Forelimb muscle (tissue), 1 donor: ENCODE measurements at regions not wholly inside any gene's neighbourhood (a gene's known extent, or its start where the extent isn't known, plus 50 kb on each side); places are given as distances from the start of the nearest gene placed in this dataset.
"Not testable (repeated sequence)": the region's sequence is repeated elsewhere in the genome, so short reads cannot be mapped to it uniquely, and the experiment has no call there.

ENCODE experiments used
- DNase-seq: peaks from one replicate; pipeline ENCODE4 v3.0.0-alpha.2; 2013; ENCODE audit warnings: low read depth

DNA sequence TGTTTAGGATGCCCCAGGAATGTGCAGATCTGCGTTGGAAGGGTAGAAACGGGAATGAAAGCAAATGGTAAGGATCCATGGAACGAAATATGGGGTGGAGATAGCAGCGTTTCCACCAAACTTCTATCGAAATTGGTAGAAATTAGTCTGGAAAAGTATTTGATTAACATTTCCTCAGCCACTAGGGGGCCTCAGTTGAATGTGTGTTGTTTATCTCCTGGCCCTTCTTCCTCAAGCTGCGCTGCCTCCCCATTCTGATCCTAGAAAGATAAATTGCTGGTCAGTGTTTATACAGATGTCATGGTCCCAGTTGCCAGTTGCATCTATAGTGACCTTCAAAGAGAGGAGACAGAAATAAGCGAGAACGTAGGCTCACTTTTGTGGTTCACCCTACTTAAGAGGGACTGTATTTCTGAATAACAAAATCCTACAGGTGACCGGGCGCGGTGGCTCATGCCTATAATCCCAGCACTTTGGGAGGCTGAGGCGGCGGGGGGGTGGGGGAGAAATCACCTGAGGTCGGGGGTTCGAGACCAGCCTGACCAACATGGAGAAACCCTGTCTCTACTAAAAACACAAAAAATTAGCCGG is 457.1 kb downstream of the SQOR start:
- DNase-seq, result no peak

DNA sequence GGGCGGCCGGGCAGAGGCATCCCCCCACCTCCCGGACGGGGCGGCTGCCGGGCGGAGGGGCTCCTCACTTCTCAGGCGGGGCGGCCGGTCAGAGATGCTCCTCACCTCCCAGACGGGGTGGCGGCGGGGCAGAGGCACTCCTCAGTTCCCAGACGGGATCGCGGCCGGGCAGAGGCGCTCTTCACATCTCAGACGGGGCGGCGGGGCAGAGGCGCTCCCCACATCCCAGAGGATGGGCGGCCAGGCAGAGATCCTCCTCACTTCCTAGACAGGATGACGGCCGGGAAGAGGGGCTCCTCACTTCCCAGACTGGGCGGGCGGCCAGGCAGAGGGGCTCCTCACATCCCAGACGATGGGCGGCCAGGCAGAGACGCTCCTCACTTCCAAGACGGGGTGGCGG is 463.2 kb downstream of the SQOR start:
- not testable (repeated sequence) for DNase-seq

DNA sequence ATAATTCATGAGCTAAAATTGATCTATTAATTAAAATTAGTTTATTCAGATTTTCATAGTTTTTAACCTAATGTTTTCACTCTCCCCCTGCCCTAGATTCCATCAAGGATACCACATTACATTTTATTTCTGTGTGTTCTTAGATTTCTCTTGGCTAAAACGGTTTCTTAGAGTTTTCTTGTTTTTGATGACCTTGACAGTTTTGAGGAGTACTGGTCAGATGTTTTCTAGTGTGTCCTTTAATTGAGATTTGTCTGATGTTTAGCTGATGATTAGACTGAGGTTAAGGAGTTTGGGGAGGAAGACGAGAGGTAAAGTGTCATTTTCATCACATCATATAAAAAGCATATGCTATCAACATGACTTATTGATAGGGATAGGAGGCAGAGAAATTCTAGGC is 475.9 kb downstream of the SQOR start:
- DNase-seq, result no peak

DNA sequence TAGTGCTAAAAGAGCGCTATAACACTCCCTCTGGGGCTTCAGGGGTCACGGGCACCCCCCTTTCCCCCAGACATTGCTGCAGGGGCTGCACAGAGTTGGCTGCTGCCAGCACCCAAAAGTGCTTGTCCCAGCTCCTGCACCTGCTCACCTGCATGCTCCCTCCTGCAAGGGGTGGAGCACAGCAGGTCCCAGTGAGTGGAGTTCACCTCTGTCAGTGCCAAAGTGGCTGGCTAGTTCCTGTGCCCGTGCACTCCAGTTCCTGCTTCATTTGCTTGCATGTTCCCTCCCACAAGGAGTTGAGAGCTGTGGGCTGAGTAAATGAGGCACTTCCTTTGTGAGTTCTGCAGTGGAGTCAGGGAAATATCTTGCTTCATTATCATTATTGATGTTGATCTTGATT is 476.9 kb downstream of the SQOR start:
- DNase-seq, result no peak

DNA sequence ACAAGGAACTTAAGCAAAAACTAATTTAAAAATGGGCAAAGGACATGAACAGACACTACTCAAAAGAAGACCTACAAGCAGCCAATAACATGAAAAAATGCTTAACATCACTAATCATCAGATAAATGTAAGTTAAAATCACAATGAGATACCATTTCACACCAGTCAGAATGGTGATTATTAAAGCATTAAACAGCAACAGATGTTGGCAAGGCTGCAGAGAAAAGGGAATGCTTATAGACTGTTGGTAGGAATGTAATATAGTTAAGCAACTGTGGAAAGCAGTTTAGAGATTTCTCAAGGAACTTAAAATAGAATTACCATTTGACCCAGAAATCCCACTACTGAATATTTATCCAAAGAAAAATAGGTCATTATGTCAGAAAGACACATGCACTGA is 482.2 kb downstream of the SQOR start:
- no peak for DNase-seq

DNA sequence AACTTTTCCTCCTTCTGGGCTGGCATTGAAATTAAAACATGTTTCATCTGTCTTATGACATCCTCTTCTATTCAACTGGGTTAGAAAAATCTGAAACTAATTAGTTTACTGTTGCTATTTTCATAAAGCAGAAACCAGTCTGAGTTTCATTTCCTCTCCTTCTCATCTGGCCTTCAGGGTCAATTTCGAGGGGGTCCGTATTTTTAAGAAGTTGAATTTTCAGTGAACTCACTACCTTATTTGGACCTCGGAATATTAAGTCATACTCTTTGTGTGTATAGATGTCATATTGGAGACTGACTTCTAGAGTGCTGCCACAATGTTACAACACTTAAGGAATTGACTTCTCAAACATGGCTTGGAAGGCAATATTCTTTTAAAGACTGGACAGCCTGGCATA is 485.9 kb downstream of the SQOR start:
- no peak for DNase-seq

DNA sequence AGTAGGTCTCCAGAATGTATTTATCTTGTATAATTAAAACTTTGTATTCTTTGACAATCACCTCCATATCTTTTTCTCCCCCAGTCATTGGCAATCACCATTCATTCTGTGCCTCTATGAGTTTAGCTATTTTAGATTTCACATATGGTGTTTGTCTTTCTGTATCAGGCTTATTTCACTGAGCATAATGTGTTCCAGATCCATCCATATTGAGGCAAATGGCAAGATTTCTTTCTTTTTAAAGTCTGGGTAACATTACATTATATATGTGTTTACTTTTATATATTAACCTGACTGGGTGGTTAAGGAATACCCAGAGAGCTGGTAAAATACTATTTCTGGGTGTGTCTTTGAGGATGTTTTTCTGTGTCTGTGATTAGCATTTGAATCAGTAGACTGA is 486.6 kb downstream of the SQOR start:
- no peak for DNase-seq

DNA sequence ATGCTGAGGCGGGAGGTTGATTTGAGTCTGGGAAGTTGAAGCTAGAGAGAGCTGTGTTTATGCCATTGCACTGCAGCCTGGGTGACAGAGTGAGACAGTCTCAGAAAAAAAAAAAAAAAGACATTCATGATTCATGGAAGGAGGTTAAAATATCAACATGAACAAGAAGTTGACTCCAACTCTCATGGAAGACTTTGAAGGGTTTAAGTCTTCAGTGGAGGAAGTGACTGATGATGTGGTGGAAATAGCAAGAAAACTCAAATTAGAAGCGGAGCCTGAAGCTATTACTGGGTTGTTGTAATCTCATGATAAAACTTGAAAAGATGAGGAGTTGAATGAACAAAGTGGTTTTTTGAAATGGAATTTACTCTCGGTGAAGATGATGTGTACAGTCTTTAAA is 491.8 kb downstream of the SQOR start:
- no peak for DNase-seq

DNA sequence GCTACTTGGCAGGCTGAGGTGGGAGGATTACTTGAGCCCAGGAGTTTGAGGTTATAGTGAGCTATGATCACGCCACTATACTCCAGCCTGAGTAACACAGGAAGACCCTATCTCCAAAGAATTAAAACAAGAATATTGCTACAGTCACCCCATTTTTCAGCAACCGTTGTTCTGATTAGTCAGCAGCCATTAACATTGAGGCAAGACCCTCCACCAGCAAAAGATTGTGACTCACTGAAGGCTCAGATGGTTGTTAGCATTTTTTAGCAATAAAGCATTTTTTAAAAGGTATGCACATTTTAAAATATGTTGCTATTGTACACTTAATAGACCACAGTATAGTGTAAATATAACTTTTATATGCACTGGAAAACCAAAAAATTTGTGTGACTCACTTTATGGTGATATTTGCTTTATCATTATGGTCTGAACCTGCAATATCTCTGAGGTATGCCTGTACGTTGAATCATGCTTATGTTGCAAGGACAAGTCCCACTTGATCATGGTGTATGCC is 492.6 kb downstream of the SQOR start:
- DNase-seq, result no peak

DNA sequence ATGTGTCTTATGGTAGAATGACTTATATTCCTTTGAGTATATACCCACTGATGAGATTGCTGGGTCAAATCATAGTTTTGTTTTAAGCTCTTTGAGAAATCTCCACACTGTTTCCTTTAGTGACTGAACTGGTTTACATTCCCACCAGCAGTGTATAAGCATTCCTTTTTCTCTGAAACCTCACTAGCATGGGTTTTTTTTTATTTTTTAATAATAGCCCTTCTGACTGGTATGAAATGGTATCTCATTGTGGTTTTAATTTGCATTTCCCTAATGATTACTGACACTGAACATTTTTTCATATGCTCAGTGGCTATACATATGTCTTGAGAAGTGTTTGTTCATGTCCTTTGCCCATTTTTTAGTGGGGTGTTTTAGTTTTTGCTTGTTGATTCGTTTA is 494.3 kb downstream of the SQOR start:
- DNase-seq, result no peak

DNA sequence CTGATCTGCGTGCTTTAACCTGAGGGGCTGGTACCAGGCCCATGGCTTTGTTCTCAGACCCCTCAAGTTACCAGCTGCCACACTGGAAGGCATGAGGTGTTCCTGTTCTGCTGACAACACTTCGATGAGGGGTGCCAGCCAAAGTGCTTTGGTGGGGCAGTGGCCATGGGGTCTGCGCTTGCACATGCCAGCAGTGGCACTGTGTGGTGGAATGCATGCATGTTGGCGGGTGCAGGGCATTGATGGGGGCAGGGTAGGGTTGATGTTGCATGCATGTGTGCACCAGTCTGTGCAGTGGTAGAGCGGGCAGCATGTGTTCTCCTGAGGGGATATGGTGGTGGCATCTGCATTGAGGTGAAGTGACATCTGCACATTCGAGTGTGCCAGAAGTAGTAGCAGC is 497.0 kb downstream of the SQOR start:
- DNase-seq, result no peak

DNA sequence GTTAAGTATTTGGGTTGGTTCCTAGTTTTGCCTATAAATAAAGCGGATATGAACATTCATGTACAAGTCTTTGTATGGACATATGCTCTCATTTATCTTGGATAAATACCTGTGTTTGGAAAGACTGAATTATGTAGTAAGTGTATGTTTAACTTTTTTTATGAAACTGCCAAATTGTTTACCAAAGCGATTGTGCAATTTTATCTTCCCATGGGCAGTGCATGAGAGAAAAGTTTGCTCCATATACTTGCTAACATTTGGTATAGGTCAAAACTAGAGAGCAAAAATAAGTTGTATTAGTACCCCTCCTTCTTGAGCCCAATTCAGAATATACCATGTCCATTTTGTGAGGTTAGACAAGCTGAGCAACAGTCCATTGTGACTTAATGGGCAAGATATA is 502.6 kb downstream of the SQOR start:
- no peak for DNase-seq

DNA sequence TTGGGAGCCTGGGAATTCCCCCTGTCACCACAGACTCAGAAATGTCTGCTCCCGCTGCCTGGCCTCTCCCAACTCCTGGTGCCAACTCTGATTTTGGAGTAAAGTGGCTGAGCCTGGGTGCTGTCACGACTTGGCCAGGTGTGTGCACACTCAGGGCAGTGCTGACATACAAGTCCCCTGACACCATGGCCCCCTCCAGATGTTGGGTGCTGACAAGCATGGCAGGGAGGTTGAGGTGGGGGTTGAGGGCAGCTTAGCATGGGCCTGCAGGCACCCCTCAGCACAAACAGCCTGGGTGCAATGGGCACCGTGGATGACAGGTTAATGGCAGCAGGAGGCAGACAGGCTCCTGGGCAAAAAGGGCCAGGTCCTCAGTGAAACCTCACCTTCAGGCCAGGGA is 511.2 kb downstream of the SQOR start:
- DNase-seq, result no peak

DNA sequence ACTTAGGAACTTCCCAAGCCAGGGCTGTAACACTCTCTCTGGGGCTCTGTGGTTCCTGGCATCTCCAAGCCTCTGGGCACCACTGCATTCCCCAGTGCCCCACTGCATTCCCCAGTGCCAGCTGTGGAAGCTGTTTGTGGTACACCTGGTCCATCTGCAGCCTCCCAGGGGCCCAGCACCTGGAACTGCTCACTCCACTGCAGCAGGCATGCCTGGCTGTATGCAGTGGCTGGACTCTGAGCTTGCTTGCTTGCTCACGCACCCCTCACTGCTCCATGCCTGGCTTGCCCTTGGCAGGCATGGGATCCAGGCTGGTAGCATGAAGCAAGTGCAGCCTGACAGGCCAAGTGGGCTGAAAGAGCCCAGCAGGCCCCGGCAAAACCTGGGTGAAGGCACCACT is 512.1 kb downstream of the SQOR start:
- DNase-seq, result no peak

DNA sequence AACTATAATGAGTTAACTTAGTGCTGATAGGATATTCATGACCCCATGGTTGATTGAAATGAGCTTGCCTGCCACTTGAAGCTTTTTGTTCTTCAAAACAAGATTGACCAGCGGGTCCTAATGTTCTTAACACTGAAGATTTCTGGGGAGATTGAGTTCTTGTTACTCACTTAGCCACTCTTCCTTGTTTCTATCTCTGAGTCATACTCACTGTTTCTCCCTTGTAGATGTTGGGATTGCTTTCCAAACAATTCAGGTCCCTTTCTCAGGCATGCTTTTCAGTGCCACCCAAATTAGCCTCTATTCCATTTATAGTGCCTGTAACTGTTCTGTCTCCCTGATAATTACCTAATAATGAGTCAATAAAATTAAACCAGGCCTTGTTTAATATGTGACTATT is 517.0 kb downstream of the SQOR start:
- DNase-seq, result no peak

DNA sequence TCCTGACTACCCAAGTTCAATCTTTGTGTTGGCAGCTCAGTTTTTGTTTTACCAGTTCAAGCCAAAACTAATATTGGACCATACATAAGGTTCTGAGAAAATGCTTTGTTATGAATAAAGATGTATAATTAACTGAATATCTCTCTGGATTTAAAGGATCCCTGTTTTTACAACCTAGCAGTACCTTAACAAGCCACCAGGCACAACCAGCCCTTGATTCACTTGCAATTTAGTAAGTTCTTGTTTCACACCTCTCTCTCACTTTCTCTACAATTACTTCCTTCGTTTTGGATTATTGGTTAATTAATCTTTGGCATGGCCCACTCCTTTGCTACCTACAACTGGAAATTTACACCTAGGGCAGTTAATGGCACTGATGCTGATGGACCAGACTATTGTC is 531.9 kb downstream of the SQOR start:
- no peak for DNase-seq

DNA sequence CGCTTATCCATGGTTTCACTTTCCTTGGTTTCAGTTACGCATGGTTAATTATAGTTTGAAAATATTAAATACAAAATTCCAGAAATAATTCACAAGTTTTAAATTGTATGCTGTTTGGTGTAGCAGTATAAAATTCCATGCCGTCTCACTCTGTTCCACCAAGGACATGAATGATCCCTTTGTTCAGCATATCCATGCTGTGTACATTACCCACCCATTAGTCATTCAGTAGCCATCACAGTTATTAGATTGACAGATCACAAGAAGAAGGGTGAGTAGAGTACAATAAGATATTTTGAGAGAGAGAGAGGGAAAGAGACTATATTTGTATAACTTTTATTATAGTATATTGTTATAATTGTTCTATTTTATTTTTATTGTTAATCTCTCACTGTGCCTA is 535.5 kb downstream of the SQOR start:
- no peak for DNase-seq

DNA sequence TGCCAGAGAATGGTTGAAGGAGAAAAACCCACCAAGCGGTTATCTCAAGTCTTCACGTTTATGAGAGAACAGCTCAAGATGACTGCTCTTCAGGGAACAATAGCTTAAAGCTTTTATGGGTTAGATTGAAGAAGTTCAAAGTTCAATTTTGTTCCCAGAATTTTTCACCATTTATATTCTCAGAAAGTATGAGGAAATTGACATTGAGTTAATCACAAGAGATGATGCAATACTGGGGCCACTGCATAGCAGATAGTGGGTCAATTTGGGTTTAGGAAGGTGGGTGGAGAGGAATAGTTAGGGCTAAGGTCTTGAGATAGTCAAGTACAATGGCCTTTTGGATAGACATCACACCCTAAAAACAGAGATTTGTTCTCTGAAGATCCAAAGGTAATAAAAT is 539.3 kb downstream of the SQOR start:
- DNase-seq, result no peak

DNA sequence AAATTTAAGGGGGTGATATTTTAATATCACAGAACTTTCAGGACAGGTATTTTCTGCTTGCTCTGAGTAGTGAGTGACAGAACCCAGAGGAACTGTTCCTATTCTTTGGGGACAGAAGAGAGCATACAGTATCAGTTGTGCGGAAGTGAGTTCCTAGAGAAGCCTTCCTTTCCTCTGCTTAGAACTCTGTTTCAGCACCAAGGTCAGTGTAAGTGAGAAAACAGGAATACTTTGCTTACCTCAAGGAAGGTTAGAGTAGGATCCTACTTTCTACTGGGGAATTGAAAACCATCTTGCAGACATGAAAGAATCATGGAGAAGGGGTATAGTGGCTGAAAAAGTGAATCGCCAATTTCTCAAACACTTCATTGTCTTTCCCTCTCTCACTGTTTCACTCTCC is 542.4 kb downstream of the SQOR start:
- no peak for DNase-seq

DNA sequence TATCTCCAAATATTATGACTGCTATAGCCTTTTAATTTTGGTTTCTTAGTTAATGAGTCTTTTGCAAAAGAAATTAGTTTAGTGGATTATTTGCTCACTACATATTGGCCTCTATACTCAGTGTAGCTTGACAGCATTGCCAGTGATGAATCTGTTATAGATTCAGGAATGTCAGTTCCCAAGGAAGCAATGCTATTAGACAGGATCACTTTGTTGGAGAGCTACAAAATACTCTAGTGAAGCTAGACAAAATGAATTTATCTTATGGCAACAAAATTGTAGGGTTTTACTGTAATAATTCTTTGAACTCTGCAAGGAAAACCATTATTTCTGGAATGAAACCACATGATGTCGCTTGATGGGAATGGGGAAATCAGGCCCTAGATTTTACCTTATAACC is 543.3 kb downstream of the SQOR start:
- no peak for DNase-seq

DNA sequence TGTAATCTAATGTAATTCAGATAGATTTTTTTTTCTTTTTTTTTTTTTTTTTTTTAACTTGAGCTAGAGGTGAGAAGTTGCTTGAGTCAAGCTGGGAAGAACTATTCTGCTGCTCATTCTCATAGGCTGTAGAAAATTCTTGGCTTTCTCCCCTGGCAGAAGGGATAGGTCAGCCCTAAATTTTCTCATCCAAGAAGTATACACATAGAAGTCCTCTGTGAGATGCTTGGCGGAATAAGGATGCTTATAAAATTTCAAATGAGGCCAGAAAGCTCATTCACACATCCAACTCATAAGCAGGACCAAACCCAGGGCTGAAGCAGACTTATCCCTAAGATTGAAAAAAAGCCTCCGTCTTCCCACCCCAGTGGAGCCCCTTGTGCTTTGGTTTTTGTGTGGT is 572.5 kb downstream of the SQOR start:
- DNase-seq, result peak; percentile 13

DNA sequence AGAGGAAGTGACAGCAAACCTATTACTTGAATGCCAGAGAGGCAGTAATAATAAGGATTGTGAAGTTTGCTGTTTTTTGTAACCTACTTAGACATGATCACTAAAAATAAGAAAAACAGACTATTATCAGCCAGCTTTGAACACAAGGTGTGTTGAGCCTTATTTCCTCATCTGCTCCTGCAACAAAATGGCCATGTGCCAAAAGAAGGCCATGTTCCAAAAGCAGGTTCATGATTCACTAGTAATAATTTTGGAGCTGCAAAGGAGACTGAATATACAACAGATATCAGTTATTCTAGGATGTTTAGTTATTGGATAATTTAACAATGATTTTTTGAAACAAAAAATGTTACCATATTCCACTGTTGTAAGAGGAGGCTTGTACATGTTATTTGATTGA is 578.7 kb downstream of the SQOR start:
- no peak for DNase-seq

DNA sequence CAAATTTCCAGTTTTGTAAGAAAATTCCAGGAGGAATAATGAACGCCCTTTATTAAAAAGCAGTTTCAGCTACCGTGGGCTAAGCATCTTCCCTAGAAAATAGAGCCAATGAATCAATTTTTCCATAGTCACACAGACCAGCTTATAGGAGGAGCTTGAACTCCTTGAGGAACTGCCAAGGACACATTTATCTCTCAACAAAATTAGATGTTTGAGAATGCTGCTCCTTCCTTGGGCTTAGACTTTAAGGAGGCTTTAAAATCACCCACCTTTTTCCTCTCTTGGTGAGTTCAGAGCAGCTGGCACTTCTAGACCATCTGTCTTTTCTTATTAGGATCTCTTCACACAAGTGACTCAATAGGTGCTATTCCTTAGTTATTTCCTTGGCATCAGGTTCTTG is 588.0 kb downstream of the SQOR start:
- DNase-seq, result no peak

DNA sequence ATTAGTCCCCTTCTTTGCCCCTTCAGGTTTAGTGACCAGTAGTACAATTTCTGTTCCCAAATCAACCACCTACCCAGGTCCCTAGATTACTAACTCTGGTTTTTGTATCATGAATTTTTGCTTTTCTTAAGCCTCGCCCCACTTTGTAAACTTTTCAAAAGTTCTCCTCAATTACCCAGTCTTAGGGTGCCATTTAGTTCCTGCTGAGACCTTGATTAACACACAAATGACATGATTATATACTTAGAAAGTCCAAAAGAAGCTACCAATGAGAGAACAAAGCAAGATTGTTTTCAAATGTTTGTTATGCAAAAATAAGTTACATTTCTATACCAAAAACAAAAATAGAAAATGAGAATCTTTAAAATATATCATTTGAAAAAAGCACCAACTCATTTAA is 594.4 kb downstream of the SQOR start:
- DNase-seq, result no peak

DNA sequence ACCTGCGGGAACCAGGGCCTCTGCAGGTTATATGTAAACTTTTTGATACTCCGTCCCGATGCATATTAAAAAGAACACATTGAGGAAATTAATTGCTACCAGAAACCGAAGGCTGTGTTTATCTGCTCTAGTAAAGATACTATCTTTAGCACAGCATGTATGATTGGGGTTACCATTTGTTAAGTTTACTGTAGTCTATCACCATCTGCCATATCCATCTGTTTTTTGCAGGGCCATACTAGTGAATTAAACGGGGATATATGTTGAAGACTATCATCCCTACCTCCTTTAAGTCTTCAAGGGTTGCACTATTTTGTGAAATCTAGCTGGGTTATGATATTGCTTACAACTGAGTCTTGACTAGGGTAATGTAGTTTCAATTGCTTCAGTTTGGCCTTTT is 597.0 kb downstream of the SQOR start:
- DNase-seq, result no peak
